ENCODE measurements at regions not wholly inside any gene's neighbourhood (a gene's known extent, or its start where the extent isn't known, plus 50 kb on each side); places are given as distances from the start of the nearest gene placed in this dataset.

GRCh38 chr12:102596687-102597086, 116.3 kb upstream of the IGF1 start:
- no peak for DNase-seq (ENCODE audit: low read depth)

GRCh38 chr12:102596031-102596430, 115.7 kb upstream of the IGF1 start:
- DNase-seq (ENCODE audit: low read depth): no peak

GRCh38 chr12:102595315-102595714, 115.0 kb upstream of the IGF1 start:
- no peak for DNase-seq (ENCODE audit: low read depth)

GRCh38 chr12:102593134-102593533, 112.8 kb upstream of the IGF1 start:
- no peak for DNase-seq (ENCODE audit: low read depth)

GRCh38 chr12:102592134-102592533, 111.8 kb upstream of the IGF1 start:
- DNase-seq (ENCODE audit: low read depth): no peak

GRCh38 chr12:102573237-102573636, 92.9 kb upstream of the IGF1 start:
- no peak for DNase-seq (ENCODE audit: low read depth)

- no peak for DNase-seq (ENCODE audit: low read depth)
These were observed 91.5 kb upstream of the IGF1 start for GRCh38 chr12:102571889-102572288.

- DNase-seq (ENCODE audit: low read depth): no peak
These were observed 89.9 kb upstream of the IGF1 start for GRCh38 chr12:102570256-102570655.

- no peak for DNase-seq (ENCODE audit: low read depth)
These were observed 89.4 kb upstream of the IGF1 start for GRCh38 chr12:102569803-102570202.

- peak; percentile 9 for DNase-seq (ENCODE audit: low read depth)
These were observed 87.9 kb upstream of the IGF1 start for GRCh38 chr12:102568276-102568675.

- peak; percentile 86 for DNase-seq (ENCODE audit: low read depth)
These were observed 86.9 kb upstream of the IGF1 start for GRCh38 chr12:102567031-102567985.

GRCh38 chr12:102565555-102565954, 85.2 kb upstream of the IGF1 start:
- DNase-seq (ENCODE audit: low read depth): no peak

- DNase-seq (ENCODE audit: low read depth): no peak
These were observed 83.7 kb upstream of the IGF1 start for GRCh38 chr12:102564026-102564425.

GRCh38 chr12:102562836-102563425, 82.6 kb upstream of the IGF1 start:
- DNase-seq (ENCODE audit: low read depth): peak; percentile 79

GRCh38 chr12:102551186-102551585, 70.8 kb upstream of the IGF1 start:
- peak; percentile 78 for DNase-seq (ENCODE audit: low read depth)

GRCh38 chr12:102549691-102550090, 69.3 kb upstream of the IGF1 start:
- DNase-seq (ENCODE audit: low read depth): no peak

GRCh38 chr12:102548543-102548942, 68.2 kb upstream of the IGF1 start:
- DNase-seq (ENCODE audit: low read depth): peak; percentile 34

GRCh38 chr12:102543494-102544485, 63.4 kb upstream of the IGF1 start:
- peak; percentile 24 for DNase-seq (ENCODE audit: low read depth)

GRCh38 chr12:102542816-102543440, 62.6 kb upstream of the IGF1 start:
- DNase-seq (ENCODE audit: low read depth): no peak

- DNase-seq (ENCODE audit: low read depth): peak; percentile 17
These were observed 60.5 kb upstream of the IGF1 start for GRCh38 chr12:102540815-102541385.

Measured in M059J (cell line).